Thymus (tissue), 11 donors: ENCODE measurements at regions not wholly inside any gene's neighbourhood (a gene's known extent, or its start where the extent isn't known, plus 50 kb on each side); places are given as distances from the start of the nearest gene placed in this dataset.
A peak's percentile ranks its signal among the peaks of the same experiment; 100 is the strongest.

Source experiments
- DNase-seq, 9 donors: peaks; one replicate each; pipeline ENCODE4 v3.0.0-alpha.2; 2013; ENCODE audit warnings: low spot score in 9 of 9, low read depth in 6 of 9, missing footprints in 1 of 9
- H3K27ac ChIP-seq, 2 donors: one replicate each; pipeline ENCODE4 v1.5.1; 2013; ENCODE audit warnings: control low read depth in 1 of 2, low read depth in 1 of 2, low read length in 1 of 2, mild to moderate bottlenecking in 1 of 2, moderate library complexity in 1 of 2
- H3K27me3 ChIP-seq, 2 donors: one replicate each; pipeline ENCODE4 v1.5.1; 2013; ENCODE audit warnings: low read length in 1 of 2; ENCODE audit not compliant: control insufficient read depth in 2 of 2, insufficient read depth in 1 of 2
- H3K36me3 ChIP-seq, 2 donors: one replicate each; pipeline ENCODE4 v1.5.1; 2013; ENCODE audit warnings: low read length in 1 of 2, mild to moderate bottlenecking in 1 of 2, moderate library complexity in 1 of 2; ENCODE audit not compliant: control insufficient read depth in 2 of 2, insufficient read depth in 2 of 2
- H3K4me1 ChIP-seq, 2 donors: one replicate each; pipeline ENCODE4 v1.5.1; 2013; ENCODE audit warnings: low read length in 2 of 2; ENCODE audit not compliant: control insufficient read depth in 2 of 2, insufficient read depth in 2 of 2
- H3K4me3 ChIP-seq, 2 donors: one replicate each; pipeline ENCODE4 v1.5.1; 2013; ENCODE audit warnings: low read length in 2 of 2, control low read depth in 1 of 2, mild to moderate bottlenecking in 1 of 2
- H3K9me3 ChIP-seq, 2 donors: one replicate each; pipeline ENCODE4 v1.5.1; 2013; ENCODE audit warnings: low read length in 1 of 2, mild to moderate bottlenecking in 1 of 2; ENCODE audit not compliant: control insufficient read depth in 2 of 2, insufficient read depth in 1 of 2
- whole genome bisulfite sequencing: extraction: QIAGEN DNeasy Blood & Tissue Kit; methylation state at CpG from one replicate; pipeline ENCODE4 v1.1.7; 2013; 5-methylcytosine and 5-hydroxymethylcytosine counted together
- donor health status: healthy.

DNA sequence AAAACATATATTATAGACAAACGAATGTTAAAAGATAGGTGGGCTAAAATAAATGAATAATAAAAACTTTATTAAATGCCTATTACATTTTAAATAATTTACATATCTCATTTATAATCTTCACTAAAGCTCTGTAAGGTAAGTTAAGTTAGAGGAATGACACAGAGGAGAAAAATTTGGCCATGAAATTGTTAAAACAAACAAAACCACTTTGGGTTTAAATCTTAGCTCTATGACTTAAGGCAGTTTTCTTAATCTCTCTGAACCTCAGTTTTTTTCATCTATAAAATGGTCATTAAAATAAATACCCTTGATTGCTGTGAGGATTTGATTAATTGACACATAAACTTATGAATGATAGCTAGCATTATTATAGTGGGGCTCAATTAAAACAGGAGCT, 404.8 kb upstream of the ATP11B start:
- no peaks in the 10 kb centered on the region for H3K27me3 ChIP-seq
- no peaks in the 10 kb centered on the region for H3K9me3 ChIP-seq
- no peaks in the 10 kb centered on the region for H3K4me1 ChIP-seq
- H3K27ac ChIP-seq = no peak overlapping the region
- 87% methylated on average over 1 of the region's 1 CpG for WGBS
- no peak overlapping the region for H3K4me3 ChIP-seq
- no peak for DNase-seq
- H3K36me3 ChIP-seq = no peaks in the 10 kb centered on the region

DNA sequence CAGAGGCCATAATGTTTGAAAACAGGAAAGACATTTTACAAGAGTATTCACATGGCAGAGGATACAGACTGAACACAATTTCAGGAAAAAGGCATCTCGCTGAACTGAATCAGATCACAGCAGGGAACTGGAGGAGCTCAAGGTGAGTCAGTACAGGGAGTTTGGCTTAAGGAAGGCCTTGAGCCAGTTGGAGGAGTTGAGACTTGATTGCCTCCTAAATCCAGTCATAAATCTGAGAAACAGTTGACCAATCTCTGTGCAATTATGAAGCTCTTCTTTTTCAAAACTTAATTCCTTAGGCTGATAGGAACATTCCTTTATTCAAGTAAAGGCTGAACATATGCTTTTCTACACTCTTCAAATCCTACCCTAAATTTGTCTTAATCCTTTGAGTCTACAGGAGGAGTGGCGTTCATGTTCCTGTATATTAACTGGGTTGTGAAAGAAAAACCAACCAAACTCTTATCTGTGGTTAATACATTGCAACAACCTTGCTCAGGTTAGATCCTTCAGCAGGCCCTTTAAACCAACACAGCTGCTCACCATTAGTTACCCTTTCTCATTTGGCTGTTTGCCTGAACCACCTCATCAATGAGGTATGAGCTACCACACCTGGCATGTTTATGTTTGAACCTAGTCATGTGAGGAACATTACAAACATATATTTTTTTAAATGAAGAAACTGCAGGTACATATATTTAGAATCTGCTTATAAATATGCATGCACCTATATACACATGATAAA, 404.1 kb upstream of the ATP11B start:
- no peak overlapping the region for H3K4me3 ChIP-seq
- WGBS = 94% methylated on average over 2 of the region's 2 CpGs
- no peaks in the 10 kb centered on the region for H3K36me3 ChIP-seq
- no peaks in the 10 kb centered on the region for H3K9me3 ChIP-seq
- H3K27ac ChIP-seq = no peak overlapping the region
- no peaks in the 10 kb centered on the region for H3K4me1 ChIP-seq
- H3K27me3 ChIP-seq = no peaks in the 10 kb centered on the region
- DNase-seq = no peak

DNA sequence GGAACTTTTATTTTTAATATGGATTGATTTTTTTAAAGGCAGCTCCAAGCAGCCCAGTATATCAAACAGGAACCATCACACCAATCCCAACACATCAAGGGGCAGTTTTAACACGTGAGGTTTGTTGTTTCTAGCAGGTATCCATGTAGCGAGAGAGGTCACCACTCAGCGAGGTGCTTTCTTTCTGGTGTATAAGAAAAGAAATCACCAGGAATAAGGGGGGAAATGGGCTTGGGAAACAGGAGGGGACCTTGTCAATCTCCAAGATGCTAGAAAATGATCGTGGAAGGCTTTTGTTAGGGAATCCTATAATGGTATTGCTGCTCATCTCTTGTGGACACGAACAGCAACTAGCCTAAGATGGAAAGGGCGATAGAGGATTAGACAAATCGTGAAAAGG, 402.9 kb upstream of the ATP11B start:
- no peak overlapping the region for H3K4me3 ChIP-seq
- WGBS = 88% methylated on average over 7 of the region's 7 CpGs
- no peaks in the 10 kb centered on the region for H3K9me3 ChIP-seq
- no peak for DNase-seq
- no peaks in the 10 kb centered on the region for H3K27me3 ChIP-seq
- no peaks in the 10 kb centered on the region for H3K4me1 ChIP-seq
- no peaks in the 10 kb centered on the region for H3K36me3 ChIP-seq
- no peak overlapping the region for H3K27ac ChIP-seq

DNA sequence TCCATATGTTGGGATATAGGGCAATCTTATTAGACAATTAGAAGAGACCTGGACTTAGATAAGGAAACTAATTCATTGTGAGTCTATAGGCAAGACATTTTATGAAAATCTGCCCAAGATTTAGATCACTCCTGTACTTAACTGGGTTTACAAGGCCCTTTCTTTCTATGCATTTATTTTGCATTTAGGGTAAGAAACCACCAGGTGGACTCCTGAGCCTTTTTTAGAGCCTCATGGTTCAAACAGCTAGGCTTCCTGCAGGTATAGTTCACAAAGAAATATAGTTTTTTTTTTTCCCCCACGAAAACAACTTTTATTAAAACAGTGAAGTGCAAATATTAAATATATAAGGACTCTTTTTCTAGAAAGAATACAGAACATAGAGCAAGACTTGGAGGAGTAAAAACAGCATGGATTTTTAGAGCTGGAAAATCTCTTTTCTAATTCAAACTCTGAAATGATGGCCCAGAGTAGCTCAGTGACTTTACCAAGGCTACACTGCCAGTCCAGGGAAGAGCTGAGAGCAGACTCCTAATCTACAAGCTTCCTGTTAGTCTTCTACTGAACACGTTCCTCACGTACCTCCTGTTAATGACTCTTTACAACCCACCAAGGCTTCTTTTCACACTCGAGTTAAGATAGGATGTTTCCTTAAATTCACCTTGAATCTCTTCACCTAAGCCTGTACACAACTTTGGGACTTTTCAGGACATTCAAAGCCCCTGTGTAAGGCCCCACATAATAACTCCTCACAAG, 400.9 kb upstream of the ATP11B start:
- Histone ChIP-seq H3K36me3 (no peaks in the 10 kb centered on the region), H3K27ac (no peak overlapping the region), H3K27me3 (no peaks in the 10 kb centered on the region), H3K4me3 (no peak overlapping the region), H3K4me1 (no peaks in the 10 kb centered on the region), H3K9me3 (no peaks in the 10 kb centered on the region)
- DNase-seq = no peak
- WGBS = 70% methylated on average over 4 of the region's 4 CpGs

DNA sequence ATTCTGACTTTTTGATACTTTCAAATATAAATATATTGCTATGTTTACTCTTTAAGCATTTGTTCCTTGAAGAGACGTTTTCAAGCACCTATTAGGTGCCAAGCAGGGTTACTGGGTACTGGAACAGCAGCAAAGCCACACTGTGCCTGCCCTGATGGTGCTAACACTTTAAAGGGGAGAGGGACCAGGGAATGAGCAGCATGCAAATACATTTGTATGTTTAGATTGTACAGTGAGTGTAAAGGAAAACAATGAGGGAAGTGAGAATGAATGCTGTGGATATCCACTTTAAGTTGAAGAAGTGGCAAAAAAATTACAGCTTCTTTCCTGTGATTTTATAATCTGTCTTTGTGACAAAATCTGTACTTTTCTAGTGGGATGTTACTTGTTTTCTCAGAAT, 400.2 kb upstream of the ATP11B start:
- no peak overlapping the region for H3K4me3 ChIP-seq
- H3K4me1 ChIP-seq = no peaks in the 10 kb centered on the region
- DNase-seq = no peak
- no peak overlapping the region for H3K27ac ChIP-seq
- H3K36me3 ChIP-seq = no peaks in the 10 kb centered on the region
- WGBS = 80% methylated on average over 1 of the region's 1 CpG
- no peaks in the 10 kb centered on the region for H3K27me3 ChIP-seq
- H3K9me3 ChIP-seq = no peaks in the 10 kb centered on the region

DNA sequence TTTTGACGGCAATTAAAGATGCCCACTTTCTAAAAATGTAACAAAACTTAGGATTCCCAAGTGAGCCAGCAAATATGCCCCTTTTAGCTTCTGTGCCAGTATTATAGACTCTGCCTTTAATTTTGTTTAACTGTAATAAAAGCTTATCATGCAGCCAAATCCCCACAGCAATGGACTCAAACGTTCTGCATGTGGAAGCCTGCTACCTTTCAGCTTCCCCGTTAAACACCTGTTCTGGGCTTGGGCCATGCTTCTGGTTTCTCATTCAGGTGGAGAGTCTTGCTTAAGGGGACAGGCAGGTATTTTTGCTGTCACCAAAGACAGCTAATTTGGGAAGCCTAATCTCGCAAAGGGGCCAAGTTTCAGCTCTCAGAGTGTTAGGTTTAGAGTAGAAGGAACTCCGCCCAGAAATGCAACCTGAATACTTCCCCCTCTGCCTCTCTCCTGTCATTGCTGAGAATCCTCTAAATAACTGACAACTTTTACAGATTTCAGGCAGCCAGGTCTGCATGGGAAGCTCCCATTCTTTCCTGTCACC, 399.4 kb upstream of the ATP11B start:
- Histone ChIP-seq H3K9me3 (no peaks in the 10 kb centered on the region), H3K36me3 (no peaks in the 10 kb centered on the region), H3K4me3 (no peak overlapping the region), H3K27ac (peak overlapping the region in 1 of 2 donors; percentile 44), H3K4me1 (no peaks in the 10 kb centered on the region), H3K27me3 (no peaks in the 10 kb centered on the region)
- DNase-seq = peak in 3 of 9 donors; percentile 0 to 19 (median 1)
- 74% methylated on average over 5 of the region's 5 CpGs for WGBS

DNA sequence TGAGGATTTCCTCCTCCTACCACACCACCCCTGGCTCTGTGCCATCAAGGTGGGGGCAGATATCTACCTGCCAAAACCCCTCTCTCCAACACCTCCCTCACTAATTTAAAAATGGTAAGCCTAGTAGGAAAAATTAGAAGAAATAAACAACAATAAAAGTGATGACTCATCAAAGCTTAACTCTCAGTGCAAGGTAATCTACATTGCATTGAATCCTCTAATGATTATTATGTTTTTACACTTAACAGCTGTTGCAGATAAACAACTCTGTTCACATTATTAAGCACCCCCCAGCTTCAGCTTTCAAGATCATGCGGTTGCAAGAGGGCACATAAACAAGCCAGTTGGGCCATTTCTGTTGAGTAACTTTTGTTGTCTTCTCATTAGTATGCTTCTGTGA, 396.1 kb upstream of the ATP11B start:
- Histone ChIP-seq H3K27me3 (no peaks in the 10 kb centered on the region), H3K27ac (no peak overlapping the region), H3K36me3 (no peaks in the 10 kb centered on the region), H3K9me3 (no peaks in the 10 kb centered on the region), H3K4me3 (no peak overlapping the region), H3K4me1 (no peaks in the 10 kb centered on the region)
- WGBS = 89% methylated on average over 1 of the region's 1 CpG
- DNase-seq = no peak

DNA sequence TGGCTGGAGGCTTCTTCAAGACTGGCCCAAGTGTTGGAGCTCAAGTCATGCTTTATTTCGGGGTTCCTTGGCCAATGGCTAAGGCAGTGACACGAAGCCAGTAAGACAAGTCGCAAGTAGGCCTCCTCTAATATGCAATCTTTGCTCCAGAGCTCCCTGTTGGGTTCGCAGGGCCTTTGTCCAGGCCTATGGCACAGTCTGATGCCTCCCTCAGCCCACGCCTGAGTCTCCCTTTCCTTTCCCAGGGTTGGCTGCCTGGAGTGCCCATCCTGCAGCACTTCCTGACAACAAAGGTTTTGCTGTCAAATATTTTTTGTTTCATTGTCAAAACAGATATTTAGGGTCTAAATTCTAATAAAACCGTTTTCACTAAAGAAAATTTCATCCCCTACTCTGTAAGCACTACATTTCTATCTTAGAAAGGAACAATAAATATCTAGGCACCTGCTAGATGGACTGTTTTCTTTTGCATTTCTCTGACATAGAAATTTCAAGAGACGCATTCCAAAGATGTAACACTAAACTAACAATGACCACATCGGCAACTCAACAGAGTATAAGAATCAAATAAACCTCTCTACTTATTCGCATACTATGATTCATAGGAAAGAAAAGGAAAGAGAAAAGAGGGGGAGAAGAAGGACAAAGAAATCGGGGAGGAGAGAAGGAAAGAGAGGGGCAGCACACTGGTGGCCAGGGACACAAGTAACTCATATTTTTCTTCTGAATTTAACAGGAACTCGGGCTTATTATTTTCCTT, 393.1 kb upstream of the ATP11B start:
- no peak for DNase-seq
- no peak overlapping the region for H3K27ac ChIP-seq
- no peaks in the 10 kb centered on the region for H3K9me3 ChIP-seq
- no peak overlapping the region for H3K4me3 ChIP-seq
- H3K27me3 ChIP-seq = no peaks in the 10 kb centered on the region
- H3K4me1 ChIP-seq = no peaks in the 10 kb centered on the region
- H3K36me3 ChIP-seq = no peaks in the 10 kb centered on the region
- 83% methylated on average over 11 of the region's 11 CpGs for WGBS

DNA sequence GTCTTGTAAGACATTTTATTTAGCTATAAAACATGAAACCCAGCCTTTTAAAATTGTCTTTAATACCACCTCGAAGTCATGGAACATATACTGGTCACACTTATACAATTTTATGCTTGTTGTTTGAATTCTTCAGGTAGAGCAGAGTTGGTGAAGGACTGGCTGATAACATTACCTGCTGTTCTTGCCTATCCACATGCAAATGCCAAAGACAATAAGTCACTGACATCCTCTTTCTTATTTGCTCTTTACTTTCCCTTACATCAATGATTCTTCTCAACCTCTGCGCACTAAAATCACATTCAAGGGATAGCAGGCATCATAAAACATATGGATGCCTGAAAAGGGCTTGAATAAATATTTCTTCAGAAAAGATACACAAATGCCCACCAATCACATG, 392.5 kb upstream of the ATP11B start:
- no peak overlapping the region for H3K4me3 ChIP-seq
- H3K27ac ChIP-seq = no peak overlapping the region
- no peaks in the 10 kb centered on the region for H3K27me3 ChIP-seq
- DNase-seq = no peak
- no peaks in the 10 kb centered on the region for H3K9me3 ChIP-seq
- WGBS = 77% methylated on average over 2 of the region's 2 CpGs
- no peaks in the 10 kb centered on the region for H3K4me1 ChIP-seq
- H3K36me3 ChIP-seq = no peaks in the 10 kb centered on the region
